ENCODE measurements at regions not wholly inside any gene's neighbourhood (a gene's known extent, or its start where the extent isn't known, plus 50 kb on each side); places are given as distances from the start of the nearest gene placed in this dataset.

GRCh38 chr3:81909796-81910195 is 148.4 kb upstream of the GBE1 start:
- intact Hi-C loops (cut with DNase I): no loop called here
- Histone ChIP-seq H3K36me3 (replicated peaks in 1 of 2) (no peaks in the 10 kb centered on the region), H3K27ac (peak overlapping the region in 1 of 5 donors; percentile 32), H3K9me3 (replicated peaks in 1 of 3) (no peaks in the 10 kb centered on the region), H3K4me3 (no peak overlapping the region), H3K4me1 (replicated peaks in 1 of 2) (peaks cover 10 to 25% of the 10 kb centered on the region in 2 donors), H3K27me3 (no peaks in the 10 kb centered on the region)
- WGBS, 4 donors: 52 to 59% (median 56%) methylated on average over 3 of the region's 3 CpGs
- TF ChIP-seq POLR2A (IDR thresholded peaks at IDR 0.05) (no peak), CTCF (IDR thresholded peaks at IDR 0.05) (no peak)
- DNase-seq: peak in 1 of 7 donors; percentile 10

GRCh38 chr3:81908561-81908960 is 147.1 kb upstream of the GBE1 start:
- peaks cover under 1 to 14% of the 10 kb centered on the region in 2 donors for H3K4me1 ChIP-seq (replicated peaks in 1 of 2)
- no peaks in the 10 kb centered on the region for H3K36me3 ChIP-seq (replicated peaks in 1 of 2)
- H3K27me3 ChIP-seq: no peaks in the 10 kb centered on the region
- H3K9me3 ChIP-seq (replicated peaks in 1 of 3): no peaks in the 10 kb centered on the region
- 59 to 68% (median 63%) methylated on average over 5 of the region's 5 CpGs for WGBS, 4 donors
- no peak overlapping the region for H3K4me3 ChIP-seq
- no peak for TF ChIP-seq POLR2A (IDR thresholded peaks at IDR 0.05)
- no peak for TF ChIP-seq CTCF (IDR thresholded peaks at IDR 0.05)
- no peak for DNase-seq
- intact Hi-C loops (cut with DNase I): no loop called here
- no peak overlapping the region for H3K27ac ChIP-seq

GRCh38 chr3:81898336-81898735 is 136.9 kb upstream of the GBE1 start:
- no peaks in the 10 kb centered on the region for H3K36me3 ChIP-seq (replicated peaks in 1 of 2)
- intact Hi-C loops (cut with DNase I): no loop called here
- WGBS, 4 donors: 36 to 53% (median 49%) methylated on average over 1 of the region's 1 CpG

GRCh38 chr3:81894598-81894997 is 133.2 kb upstream of the GBE1 start:
- 78 to 88% (median 85%) methylated on average over 4 of the region's 4 CpGs for WGBS, 4 donors
- H3K36me3 ChIP-seq (replicated peaks in 1 of 2): no peaks in the 10 kb centered on the region
- no peaks in the 10 kb centered on the region for H3K9me3 ChIP-seq (replicated peaks in 1 of 3)
- no peak overlapping the region for H3K27ac ChIP-seq
- no peaks in the 10 kb centered on the region for H3K27me3 ChIP-seq
- DNase-seq: no peak
- TF ChIP-seq POLR2A (IDR thresholded peaks at IDR 0.05): no peak
- no peak for TF ChIP-seq CTCF (IDR thresholded peaks at IDR 0.05)
- intact Hi-C loops (cut with DNase I): no loop called here
- no peak overlapping the region for H3K4me3 ChIP-seq
- peaks cover 0 to 10% of the 10 kb centered on the region in 2 donors for H3K4me1 ChIP-seq (replicated peaks in 1 of 2)

More at GRCh38 chr3:81898336-81898735, 136.9 kb upstream of the GBE1 start:
- H3K4me1 ChIP-seq (replicated peaks in 1 of 2): peaks cover 0 to 10% of the 10 kb centered on the region in 2 donors
- H3K27ac ChIP-seq: no peak overlapping the region
- H3K27me3 ChIP-seq: no peaks in the 10 kb centered on the region
- no peak for DNase-seq
- H3K9me3 ChIP-seq (replicated peaks in 1 of 3): no peaks in the 10 kb centered on the region
- no peak for TF ChIP-seq POLR2A (IDR thresholded peaks at IDR 0.05)
- TF ChIP-seq CTCF (IDR thresholded peaks at IDR 0.05): no peak
- no peak overlapping the region for H3K4me3 ChIP-seq
